Ascending aorta (tissue), 2 donors: ENCODE measurements at regions not wholly inside any gene's neighbourhood (a gene's known extent, or its start where the extent isn't known, plus 50 kb on each side); places are given as distances from the start of the nearest gene placed in this dataset.

Experiments
- DNase-seq, 2 donors: peaks; one replicate each; pipeline ENCODE4 v3.0.0-alpha.2; 2019; ENCODE audit warnings: low spot score in 2 of 2
- H3K27ac ChIP-seq, 2 donors: fragments of 200-600 bp; sonication (generic); one replicate each; pipeline ENCODE4 v1.5.1; 2016 to 2017; ENCODE audit warnings: mild to moderate bottlenecking in 1 of 2
- H3K27me3 ChIP-seq: fragments of 200-600 bp; sonication (generic); one replicate; pipeline ENCODE4 v1.5.1; 2017
- H3K36me3 ChIP-seq, 2 donors: fragments of 200-600 bp; sonication (generic); one replicate each; pipeline ENCODE4 v1.5.1; 2016
- H3K4me1 ChIP-seq, 2 donors: fragments of 200-600 bp; sonication (generic); one replicate each; pipeline ENCODE4 v1.5.1; 2016 to 2017; ENCODE audit warnings: mild to moderate bottlenecking in 1 of 2
- H3K4me3 ChIP-seq, 2 donors: fragments of 200-600 bp; sonication (generic); one replicate each; pipeline ENCODE4 v1.5.1; 2016 to 2017; ENCODE audit warnings: mild to moderate bottlenecking in 1 of 2
- H3K9me3 ChIP-seq, 2 donors: fragments of 200-600 bp; sonication (generic); one replicate each; pipeline ENCODE4 v1.5.1; 2016
- intact Hi-C: fragments of 100-400 bp; cut with DNase I; formaldehyde crosslinking; loops from one replicate; pipeline ENCODE4 v1.15.1; 2023
- TF ChIP-seq, protein P1 (sequence below), 3 experiments: fragments of 200-600 bp in 2 of 3; fragments of 450-650 bp in 1 of 3; sonication (generic) in 2 of 3; IDR thresholded peaks; one replicate each; pipeline ENCODE4 v1.5.1; 2016 to 2019; ENCODE audit warnings: antibody characterized with exemption in 3 of 3, mild to moderate bottlenecking in 1 of 3, moderate library complexity in 1 of 3

DNA sequence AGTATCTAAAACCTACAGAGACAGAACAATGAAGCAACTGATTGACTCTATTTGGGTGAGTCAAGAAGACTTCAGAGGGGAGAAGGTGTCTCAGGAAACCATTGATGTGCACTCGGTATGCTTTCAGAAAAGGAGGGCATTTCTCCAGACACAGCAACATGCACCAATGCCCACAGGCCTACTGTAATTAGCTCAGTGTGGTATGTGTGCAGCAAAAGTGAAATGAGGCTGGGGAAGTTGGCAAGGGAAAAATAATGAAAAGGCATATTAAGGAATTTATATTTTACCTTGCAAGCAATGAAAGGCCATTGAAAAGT, 158.4 kb upstream of the GRIP1 start:
- Histone ChIP-seq H3K4me3 (no peak overlapping the region), H3K9me3 (no peaks in the 10 kb centered on the region), H3K27ac (no peak overlapping the region), H3K36me3 (no peaks in the 10 kb centered on the region), H3K4me1 (no peaks in the 10 kb centered on the region), H3K27me3 (no peaks in the 10 kb centered on the region)
- intact Hi-C loops = no loop called here
- no peak for DNase-seq
- TF ChIP-seq, protein P1, sequence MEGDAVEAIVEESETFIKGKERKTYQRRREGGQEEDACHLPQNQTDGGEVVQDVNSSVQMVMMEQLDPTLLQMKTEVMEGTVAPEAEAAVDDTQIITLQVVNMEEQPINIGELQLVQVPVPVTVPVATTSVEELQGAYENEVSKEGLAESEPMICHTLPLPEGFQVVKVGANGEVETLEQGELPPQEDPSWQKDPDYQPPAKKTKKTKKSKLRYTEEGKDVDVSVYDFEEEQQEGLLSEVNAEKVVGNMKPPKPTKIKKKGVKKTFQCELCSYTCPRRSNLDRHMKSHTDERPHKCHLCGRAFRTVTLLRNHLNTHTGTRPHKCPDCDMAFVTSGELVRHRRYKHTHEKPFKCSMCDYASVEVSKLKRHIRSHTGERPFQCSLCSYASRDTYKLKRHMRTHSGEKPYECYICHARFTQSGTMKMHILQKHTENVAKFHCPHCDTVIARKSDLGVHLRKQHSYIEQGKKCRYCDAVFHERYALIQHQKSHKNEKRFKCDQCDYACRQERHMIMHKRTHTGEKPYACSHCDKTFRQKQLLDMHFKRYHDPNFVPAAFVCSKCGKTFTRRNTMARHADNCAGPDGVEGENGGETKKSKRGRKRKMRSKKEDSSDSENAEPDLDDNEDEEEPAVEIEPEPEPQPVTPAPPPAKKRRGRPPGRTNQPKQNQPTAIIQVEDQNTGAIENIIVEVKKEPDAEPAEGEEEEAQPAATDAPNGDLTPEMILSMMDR (IDR thresholded peaks at IDR 0.05) = no peak

GRCh38 chr12:66838366-66838765, 159.5 kb upstream of the GRIP1 start:
- no peak for DNase-seq
- no peak overlapping the region for H3K27ac ChIP-seq
- no peaks in the 10 kb centered on the region for H3K4me1 ChIP-seq
- intact Hi-C loops = no loop called here
- no peak overlapping the region for H3K4me3 ChIP-seq
- TF ChIP-seq, protein P1 (IDR thresholded peaks at IDR 0.05) = no peak
- H3K36me3 ChIP-seq = no peaks in the 10 kb centered on the region
- no peaks in the 10 kb centered on the region for H3K9me3 ChIP-seq
- no peaks in the 10 kb centered on the region for H3K27me3 ChIP-seq

DNA sequence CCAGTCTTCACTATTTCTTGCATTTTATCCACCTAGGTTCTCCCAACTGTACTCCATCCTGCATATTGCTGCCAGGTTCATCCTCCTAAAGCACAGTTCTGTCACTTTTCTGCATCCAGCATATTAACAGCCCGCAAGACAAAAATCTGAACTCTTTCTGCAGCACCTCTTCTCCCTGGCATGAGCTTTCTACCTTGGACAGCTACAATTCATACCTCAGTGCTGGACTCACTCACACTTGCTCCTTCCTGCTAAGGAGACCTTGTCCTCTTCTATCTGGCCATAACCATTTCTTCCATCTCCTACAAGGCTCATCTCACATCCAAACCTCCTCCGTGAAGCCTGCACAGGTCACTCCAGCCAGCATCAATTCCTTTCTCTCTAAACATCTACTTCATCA, 170.1 kb upstream of the GRIP1 start:
- H3K4me3 ChIP-seq = no peak overlapping the region
- no peak overlapping the region for H3K27ac ChIP-seq
- H3K9me3 ChIP-seq = no peaks in the 10 kb centered on the region
- H3K4me1 ChIP-seq = no peaks in the 10 kb centered on the region
- no peak for DNase-seq
- no peaks in the 10 kb centered on the region for H3K27me3 ChIP-seq
- TF ChIP-seq, protein P1 (IDR thresholded peaks at IDR 0.05) = no peak
- intact Hi-C loops = no loop called here
- no peaks in the 10 kb centered on the region for H3K36me3 ChIP-seq

DNA sequence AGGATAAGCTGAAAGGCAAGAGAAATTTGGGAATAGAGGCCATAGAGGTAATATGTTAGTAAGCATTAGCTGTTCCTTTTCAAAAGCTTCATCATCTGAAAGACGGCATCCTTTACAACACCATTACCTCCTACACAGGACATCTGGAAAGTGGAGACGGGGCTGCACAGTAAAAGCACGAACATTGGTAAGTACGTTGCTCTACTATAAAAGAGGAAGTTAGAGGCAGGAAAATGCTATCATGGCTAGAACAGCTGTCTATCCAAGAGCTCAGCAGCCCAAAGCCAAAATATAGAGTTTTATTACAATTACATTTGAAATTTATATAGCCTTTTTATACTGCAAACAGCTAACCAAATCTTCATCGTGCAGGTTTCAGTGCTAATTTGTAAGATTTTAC, 172.3 kb upstream of the GRIP1 start:
- intact Hi-C loops = no loop called here
- no peaks in the 10 kb centered on the region for H3K27me3 ChIP-seq
- H3K4me3 ChIP-seq = no peak overlapping the region
- H3K36me3 ChIP-seq = no peaks in the 10 kb centered on the region
- H3K27ac ChIP-seq = no peak overlapping the region
- TF ChIP-seq, protein P1 (IDR thresholded peaks at IDR 0.05) = no peak
- no peak for DNase-seq
- no peaks in the 10 kb centered on the region for H3K9me3 ChIP-seq
- H3K4me1 ChIP-seq = no peaks in the 10 kb centered on the region

DNA sequence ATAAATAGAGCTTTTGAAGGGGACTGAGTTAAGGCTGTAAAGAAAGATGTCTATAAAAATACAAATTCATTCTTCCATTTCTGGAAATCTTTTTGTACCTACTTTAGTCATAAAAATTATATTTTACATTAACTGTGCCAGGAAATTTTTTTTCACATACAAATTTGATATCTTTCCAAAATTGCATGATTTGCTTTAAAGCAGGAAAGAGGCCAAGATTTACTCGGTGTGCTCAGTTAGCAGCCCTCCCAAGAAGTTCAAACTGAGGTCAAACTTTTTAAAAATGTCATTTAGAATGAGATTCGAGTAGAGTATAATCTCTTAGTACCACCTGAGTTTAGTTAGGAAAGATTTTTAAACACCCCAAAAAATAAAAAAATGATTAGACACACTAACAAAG, 173.2 kb upstream of the GRIP1 start:
- Histone ChIP-seq H3K27me3 (no peaks in the 10 kb centered on the region), H3K9me3 (no peaks in the 10 kb centered on the region), H3K27ac (no peak overlapping the region), H3K36me3 (no peaks in the 10 kb centered on the region), H3K4me1 (no peaks in the 10 kb centered on the region), H3K4me3 (no peak overlapping the region)
- DNase-seq = no peak
- intact Hi-C loops = no loop called here
- TF ChIP-seq, protein P1 (IDR thresholded peaks at IDR 0.05) = no peak

DNA sequence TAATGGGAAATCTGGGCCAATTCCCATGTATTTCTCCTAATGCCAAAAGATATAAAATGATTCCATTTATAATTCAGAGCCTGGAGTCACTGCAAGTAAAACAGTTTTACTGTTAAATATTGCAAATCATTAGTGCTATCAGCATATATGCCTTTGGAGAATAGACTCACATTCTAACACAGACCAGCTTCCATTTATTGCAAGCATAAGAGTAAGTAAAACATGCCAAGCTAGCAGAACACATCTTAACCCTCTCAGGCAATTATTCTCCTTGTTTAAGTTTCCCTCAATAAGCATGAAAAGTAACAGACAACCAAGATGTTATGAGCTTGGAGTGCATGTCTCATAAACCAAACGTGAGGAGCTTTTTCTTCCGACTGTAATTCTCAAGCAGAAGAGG, 173.9 kb upstream of the GRIP1 start:
- H3K4me3 ChIP-seq = no peak overlapping the region
- TF ChIP-seq, protein P1 (IDR thresholded peaks at IDR 0.05) = no peak
- no peaks in the 10 kb centered on the region for H3K36me3 ChIP-seq
- H3K4me1 ChIP-seq = no peaks in the 10 kb centered on the region
- no peaks in the 10 kb centered on the region for H3K27me3 ChIP-seq
- no peak overlapping the region for H3K27ac ChIP-seq
- intact Hi-C loops = no loop called here
- no peaks in the 10 kb centered on the region for H3K9me3 ChIP-seq
- no peak for DNase-seq
